MM.1S (cell line): ENCODE measurements at regions not wholly inside any gene's neighbourhood (a gene's known extent, or its start where the extent isn't known, plus 50 kb on each side); places are given as distances from the start of the nearest gene placed in this dataset.

Source experiments
- DNase-seq: peaks from one replicate; pipeline ENCODE4 v3.0.0-alpha.2; 2015
- H2AFZ ChIP-seq: fragments of 300-600 bp; sonication (generic); 2 replicates; pipeline ENCODE4 v1.6.0; 2016; ENCODE audit warnings: antibody characterized with exemption, low read length
- H3F3A ChIP-seq: fragments of 300-600 bp; sonication (generic); 2 replicates; pipeline ENCODE4 v1.6.1; 2016; ENCODE audit warnings: mild to moderate bottlenecking, antibody characterized with exemption, low read length, moderate library complexity, mixed read lengths; ENCODE audit not compliant: insufficient read depth
- H3K27ac ChIP-seq: fragments of 300-600 bp; sonication (generic); 2 replicates; pipeline ENCODE4 v1.5.1; 2016; ENCODE audit warnings: mild to moderate bottlenecking, low read length
- H3K27me3 ChIP-seq: fragments of 300-600 bp; sonication (generic); replicated peaks from 2 replicates; pipeline ENCODE4 v1.6.0; 2016; ENCODE audit warnings: low read length; ENCODE audit not compliant: insufficient read depth
- H3K36me3 ChIP-seq: fragments of 300-600 bp; sonication (generic); replicated peaks from 2 replicates; pipeline ENCODE4 v1.6.1; 2016; ENCODE audit warnings: mild to moderate bottlenecking, low read length, mixed read lengths; ENCODE audit not compliant: insufficient read depth
- H3K4me1 ChIP-seq: fragments of 300-600 bp; sonication (generic); 2 replicates; pipeline ENCODE4 v1.6.1; 2016; ENCODE audit warnings: low read length, mixed read lengths
- H3K4me2 ChIP-seq: fragments of 300-600 bp; sonication (generic); 2 replicates; pipeline ENCODE4 v1.6.0; 2016; ENCODE audit warnings: low read depth, low read length
- H3K4me3 ChIP-seq: fragments of 300-600 bp; sonication (generic); 2 replicates; pipeline ENCODE4 v1.5.1; 2016; ENCODE audit warnings: low read length, mixed read lengths
- H3K79me2 ChIP-seq: fragments of 300-600 bp; sonication (generic); 2 replicates; pipeline ENCODE4 v1.6.1; 2016; ENCODE audit warnings: mixed run types, low read length, mixed read lengths
- H3K9ac ChIP-seq: fragments of 300-600 bp; sonication (generic); 2 replicates; pipeline ENCODE4 v1.6.1; 2016; ENCODE audit warnings: low read length, mixed read lengths
- H3K9me2 ChIP-seq: fragments of 300-600 bp; sonication (generic); replicated peaks from 2 replicates; pipeline ENCODE4 v1.6.1; 2016; ENCODE audit warnings: mild to moderate bottlenecking, low read length, mixed read lengths; ENCODE audit not compliant: insufficient read depth
- H3K9me3 ChIP-seq: fragments of 300-600 bp; sonication (generic); replicated peaks from 2 replicates; pipeline ENCODE4 v1.6.1; 2016; ENCODE audit warnings: mild to moderate bottlenecking, low read length, mixed read lengths; ENCODE audit not compliant: insufficient read depth
- H4K20me1 ChIP-seq: fragments of 300-600 bp; sonication (generic); 2 replicates; pipeline ENCODE4 v1.6.1; 2016; ENCODE audit warnings: mild to moderate bottlenecking, low read length, moderate library complexity, mixed read lengths; ENCODE audit not compliant: insufficient read depth
- EZH2 ChIP-seq: fragments of 300-600 bp; sonication (generic); optimal IDR thresholded peaks from 2 replicates; pipeline ENCODE3; 2017; ENCODE audit warnings: low read depth, mild to moderate bottlenecking, antibody characterized with exemption, low read length, mixed read lengths
- EZH2phosphoT487 ChIP-seq: fragments of 300-600 bp; sonication (generic); IDR thresholded peaks from 2 replicates; pipeline ENCODE4 v1.6.1; 2018; ENCODE audit warnings: antibody characterized with exemption, low read length
- TF ChIP-seq, protein P1 (sequence below): fragments of 300-600 bp; sonication (generic); IDR thresholded peaks from 2 replicates; pipeline ENCODE4 v1.5.1; 2016; ENCODE audit warnings: antibody characterized with exemption, low read length, mixed read lengths

DNA sequence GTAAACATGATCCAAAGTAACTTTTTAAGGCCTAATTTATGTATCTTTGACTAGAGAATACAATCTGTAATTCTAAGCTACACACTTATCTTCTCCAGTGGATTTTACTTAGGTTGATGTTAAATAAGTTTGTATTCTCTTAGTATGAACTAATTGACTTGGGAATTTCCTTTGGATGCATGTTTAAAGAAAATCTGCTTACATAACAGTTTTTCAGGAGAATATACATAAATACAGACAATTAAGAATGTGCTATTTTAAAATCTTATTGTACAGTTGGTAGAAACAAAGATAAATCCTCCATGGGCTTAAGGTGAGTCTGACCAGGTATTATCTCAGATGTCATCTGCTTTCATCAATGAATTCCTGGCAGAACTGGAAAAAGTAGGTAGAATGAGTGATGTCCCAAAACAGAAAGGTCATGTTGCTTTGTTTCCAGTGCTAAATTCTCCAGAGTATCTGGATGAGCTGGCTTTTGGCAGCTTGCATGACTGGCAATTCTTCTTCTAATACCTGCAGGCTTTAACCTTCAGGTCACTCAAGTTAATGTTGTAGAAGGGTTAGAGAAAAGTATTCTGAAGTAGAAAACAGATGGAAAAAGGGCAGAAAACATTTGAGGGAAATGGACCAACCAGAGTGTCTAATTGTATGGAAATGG lies 150.6 kb downstream of the MACIR start:
- H3K9me3 ChIP-seq = no peaks in the 10 kb centered on the region
- no peak overlapping the region for H3K9ac ChIP-seq
- DNase-seq = no peak
- H3K4me2 ChIP-seq = no peak overlapping the region
- H3K27ac ChIP-seq = no peak overlapping the region
- no peaks in the 10 kb centered on the region for H3K27me3 ChIP-seq
- no peak overlapping the region for H2AFZ ChIP-seq
- H3K79me2 ChIP-seq = no peaks in the 10 kb centered on the region
- no peaks in the 10 kb centered on the region for H3K36me3 ChIP-seq
- no peaks in the 10 kb centered on the region for H3K9me2 ChIP-seq
- no peaks in the 10 kb centered on the region for H3F3A ChIP-seq
- no peaks in the 10 kb centered on the region for H4K20me1 ChIP-seq
- no peak overlapping the region for H3K4me3 ChIP-seq
- TF ChIP-seq EZH2 (no peak), EZH2phosphoT487 (no peak)
- TF ChIP-seq, protein P1, sequence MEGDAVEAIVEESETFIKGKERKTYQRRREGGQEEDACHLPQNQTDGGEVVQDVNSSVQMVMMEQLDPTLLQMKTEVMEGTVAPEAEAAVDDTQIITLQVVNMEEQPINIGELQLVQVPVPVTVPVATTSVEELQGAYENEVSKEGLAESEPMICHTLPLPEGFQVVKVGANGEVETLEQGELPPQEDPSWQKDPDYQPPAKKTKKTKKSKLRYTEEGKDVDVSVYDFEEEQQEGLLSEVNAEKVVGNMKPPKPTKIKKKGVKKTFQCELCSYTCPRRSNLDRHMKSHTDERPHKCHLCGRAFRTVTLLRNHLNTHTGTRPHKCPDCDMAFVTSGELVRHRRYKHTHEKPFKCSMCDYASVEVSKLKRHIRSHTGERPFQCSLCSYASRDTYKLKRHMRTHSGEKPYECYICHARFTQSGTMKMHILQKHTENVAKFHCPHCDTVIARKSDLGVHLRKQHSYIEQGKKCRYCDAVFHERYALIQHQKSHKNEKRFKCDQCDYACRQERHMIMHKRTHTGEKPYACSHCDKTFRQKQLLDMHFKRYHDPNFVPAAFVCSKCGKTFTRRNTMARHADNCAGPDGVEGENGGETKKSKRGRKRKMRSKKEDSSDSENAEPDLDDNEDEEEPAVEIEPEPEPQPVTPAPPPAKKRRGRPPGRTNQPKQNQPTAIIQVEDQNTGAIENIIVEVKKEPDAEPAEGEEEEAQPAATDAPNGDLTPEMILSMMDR = no peak
- no peaks in the 10 kb centered on the region for H3K4me1 ChIP-seq

GRCh38 chr5:103408408-103408807 lies 149.8 kb downstream of the MACIR start:
- no peak overlapping the region for H3K9ac ChIP-seq
- H3K4me2 ChIP-seq = no peak overlapping the region
- H3K27me3 ChIP-seq = no peaks in the 10 kb centered on the region
- H3F3A ChIP-seq = no peaks in the 10 kb centered on the region
- H3K4me3 ChIP-seq = no peak overlapping the region
- H3K79me2 ChIP-seq = no peaks in the 10 kb centered on the region
- no peak overlapping the region for H2AFZ ChIP-seq
- TF ChIP-seq EZH2phosphoT487 (no peak), EZH2 (no peak)
- TF ChIP-seq, protein P1 = no peak
- H3K36me3 ChIP-seq = no peaks in the 10 kb centered on the region
- H3K9me3 ChIP-seq = no peaks in the 10 kb centered on the region
- H4K20me1 ChIP-seq = no peaks in the 10 kb centered on the region
- no peaks in the 10 kb centered on the region for H3K4me1 ChIP-seq
- H3K27ac ChIP-seq = no peak overlapping the region
- H3K9me2 ChIP-seq = no peaks in the 10 kb centered on the region
- DNase-seq = peak; percentile 49

GRCh38 chr5:103407402-103407801 lies 148.8 kb downstream of the MACIR start:
- no peak overlapping the region for H3K9ac ChIP-seq
- no peaks in the 10 kb centered on the region for H3K9me2 ChIP-seq

More at GRCh38 chr5:103407402-103407801, 148.8 kb downstream of the MACIR start:
- TF ChIP-seq EZH2phosphoT487 (no peak), EZH2 (no peak)
- TF ChIP-seq, protein P1 = no peak
- no peak for DNase-seq
- no peak overlapping the region for H3K4me3 ChIP-seq
- H3K4me2 ChIP-seq = no peak overlapping the region
- no peaks in the 10 kb centered on the region for H3K4me1 ChIP-seq
- no peak overlapping the region for H3K27ac ChIP-seq
- no peaks in the 10 kb centered on the region for H3K36me3 ChIP-seq
- no peaks in the 10 kb centered on the region for H3K9me3 ChIP-seq
- no peaks in the 10 kb centered on the region for H3K27me3 ChIP-seq
- no peaks in the 10 kb centered on the region for H3K79me2 ChIP-seq
- no peak overlapping the region for H2AFZ ChIP-seq
- no peaks in the 10 kb centered on the region for H4K20me1 ChIP-seq
- H3F3A ChIP-seq = no peaks in the 10 kb centered on the region
